ENCODE measurements at regions not wholly inside any gene's neighbourhood (a gene's known extent, or its start where the extent isn't known, plus 50 kb on each side); places are given as distances from the start of the nearest gene placed in this dataset.

DNA sequence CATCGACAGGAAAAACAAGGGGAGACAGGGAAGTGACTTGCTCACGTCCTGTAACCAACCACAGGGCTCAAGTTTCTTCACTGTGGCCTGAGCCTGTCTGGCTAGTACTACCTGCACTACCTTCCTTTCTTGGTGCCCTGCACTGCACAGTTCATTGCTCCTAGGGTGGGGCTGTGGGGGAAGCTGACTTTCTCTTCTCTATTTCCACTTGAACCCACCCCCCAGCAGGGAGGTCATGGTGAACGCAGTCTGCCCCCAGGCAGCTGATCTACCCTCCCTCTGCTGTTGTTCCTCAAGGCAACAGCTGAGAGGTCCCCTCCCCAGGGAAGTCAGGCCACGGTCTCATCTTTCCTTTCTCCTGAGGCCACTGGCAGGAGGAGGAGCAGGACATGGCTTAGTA is 532.1 kb downstream of the SOX11 start:
- H3K4me3 ChIP-seq, result no peak overlapping the region
- ATAC-seq, result no peak
- intact Hi-C loops (cut with DNase I), result no loop called here
- TF ChIP-seq, protein P1, sequence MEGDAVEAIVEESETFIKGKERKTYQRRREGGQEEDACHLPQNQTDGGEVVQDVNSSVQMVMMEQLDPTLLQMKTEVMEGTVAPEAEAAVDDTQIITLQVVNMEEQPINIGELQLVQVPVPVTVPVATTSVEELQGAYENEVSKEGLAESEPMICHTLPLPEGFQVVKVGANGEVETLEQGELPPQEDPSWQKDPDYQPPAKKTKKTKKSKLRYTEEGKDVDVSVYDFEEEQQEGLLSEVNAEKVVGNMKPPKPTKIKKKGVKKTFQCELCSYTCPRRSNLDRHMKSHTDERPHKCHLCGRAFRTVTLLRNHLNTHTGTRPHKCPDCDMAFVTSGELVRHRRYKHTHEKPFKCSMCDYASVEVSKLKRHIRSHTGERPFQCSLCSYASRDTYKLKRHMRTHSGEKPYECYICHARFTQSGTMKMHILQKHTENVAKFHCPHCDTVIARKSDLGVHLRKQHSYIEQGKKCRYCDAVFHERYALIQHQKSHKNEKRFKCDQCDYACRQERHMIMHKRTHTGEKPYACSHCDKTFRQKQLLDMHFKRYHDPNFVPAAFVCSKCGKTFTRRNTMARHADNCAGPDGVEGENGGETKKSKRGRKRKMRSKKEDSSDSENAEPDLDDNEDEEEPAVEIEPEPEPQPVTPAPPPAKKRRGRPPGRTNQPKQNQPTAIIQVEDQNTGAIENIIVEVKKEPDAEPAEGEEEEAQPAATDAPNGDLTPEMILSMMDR (IDR thresholded peaks at IDR 0.05), result no peak
- DNase-seq, result no peak
- no peaks in the 10 kb centered on the region for H3K9me3 ChIP-seq
- FAIRE-seq, result no peak
- H3K27me3 ChIP-seq, result no peaks in the 10 kb centered on the region
- H3K27ac ChIP-seq, result no peak overlapping the region
- no peaks in the 10 kb centered on the region for H3K4me1 ChIP-seq
- 79 to 89% methylated on average over 4 of the region's 4 CpGs for WGBS, 2 donors
- H3K36me3 ChIP-seq, result no peaks in the 10 kb centered on the region

DNA sequence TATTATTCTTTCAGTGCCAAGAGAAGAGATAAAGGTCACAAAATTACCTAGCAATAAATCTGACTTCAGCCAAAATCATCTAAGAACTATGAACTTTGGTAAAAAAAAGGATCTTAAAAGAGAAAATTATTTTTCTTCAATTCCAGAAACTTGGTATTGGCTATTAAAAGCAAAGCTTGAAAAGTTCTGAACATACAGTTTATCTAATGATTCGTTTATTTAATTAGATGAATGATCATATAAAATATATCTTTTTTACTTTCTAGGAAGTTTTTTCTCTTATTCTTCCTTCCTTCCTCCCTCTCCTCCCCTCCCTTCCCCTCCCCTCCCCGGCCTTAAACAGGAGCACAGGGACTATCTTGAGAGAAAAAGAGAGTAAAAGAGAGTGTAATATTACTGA is 536.1 kb downstream of the SOX11 start:
- DNase-seq, result no peak
- Histone ChIP-seq H3K4me3 (no peak overlapping the region), H3K4me1 (no peaks in the 10 kb centered on the region), H3K27me3 (no peaks in the 10 kb centered on the region), H3K36me3 (no peaks in the 10 kb centered on the region), H3K9me3 (no peaks in the 10 kb centered on the region), H3K27ac (no peak overlapping the region)
- intact Hi-C loops (cut with DNase I), result no loop called here
- ATAC-seq, result no peak
- no peak for FAIRE-seq
- WGBS, 2 donors, result 60 to 72% methylated on average over 2 of the region's 2 CpGs
- TF ChIP-seq, protein P1 (IDR thresholded peaks at IDR 0.05), result no peak

DNA sequence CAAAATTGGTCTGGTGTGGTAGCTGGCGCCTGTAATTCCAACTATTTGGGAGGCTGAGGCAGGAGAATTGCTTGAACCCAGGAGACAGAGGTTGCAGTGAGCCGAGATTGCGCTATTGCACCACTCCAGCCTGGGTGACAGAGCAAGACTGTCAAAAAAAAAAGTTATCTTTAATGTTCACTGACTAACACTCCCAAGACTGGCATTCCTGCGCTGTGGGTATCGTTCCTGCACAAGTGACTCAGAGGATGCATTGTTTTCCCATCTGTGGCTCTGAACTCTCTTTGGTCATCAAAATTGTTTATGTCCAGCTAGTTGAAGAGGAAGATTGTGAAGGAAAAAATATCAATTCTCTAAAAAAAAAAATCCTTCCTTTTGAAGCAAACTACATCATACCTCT is 539.0 kb downstream of the SOX11 start:
- TF ChIP-seq, protein P1 (IDR thresholded peaks at IDR 0.05), result no peak
- no peaks in the 10 kb centered on the region for H3K36me3 ChIP-seq
- ATAC-seq, result no peak
- intact Hi-C loops (cut with DNase I), result no loop called here
- WGBS, 2 donors, result 90 to 98% methylated on average over 5 of the region's 5 CpGs
- no peak for DNase-seq
- H3K27me3 ChIP-seq, result no peaks in the 10 kb centered on the region
- no peak for FAIRE-seq
- no peak overlapping the region for H3K27ac ChIP-seq
- no peak overlapping the region for H3K4me3 ChIP-seq
- H3K4me1 ChIP-seq, result no peaks in the 10 kb centered on the region
- no peaks in the 10 kb centered on the region for H3K9me3 ChIP-seq

DNA sequence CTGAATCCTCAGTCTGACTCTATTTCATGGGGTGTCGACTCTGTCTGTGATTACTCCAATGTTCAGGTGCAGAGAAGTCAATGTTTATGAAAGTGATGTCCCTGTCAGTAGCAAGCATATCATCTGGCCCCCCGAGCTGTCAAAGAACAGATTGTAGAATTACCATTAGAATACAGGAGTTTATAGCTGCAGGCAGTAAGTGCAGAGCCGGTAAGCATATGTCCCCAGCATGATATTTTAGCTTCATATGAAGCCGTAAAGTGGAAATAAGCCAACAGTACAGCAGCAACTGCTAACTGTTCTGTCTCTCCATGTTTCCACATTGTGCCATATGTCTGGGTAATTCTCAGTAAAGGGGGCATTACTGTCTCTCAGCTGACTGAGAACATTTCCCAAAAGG is 541.8 kb downstream of the SOX11 start:
- Histone ChIP-seq H3K9me3 (no peaks in the 10 kb centered on the region), H3K36me3 (no peaks in the 10 kb centered on the region), H3K4me3 (no peak overlapping the region), H3K27me3 (no peaks in the 10 kb centered on the region), H3K4me1 (no peaks in the 10 kb centered on the region), H3K27ac (no peak overlapping the region)
- 85 to 90% methylated on average over 4 of the region's 4 CpGs for WGBS, 2 donors
- ATAC-seq (no peak), FAIRE-seq (no peak), DNase-seq (no peak)
- TF ChIP-seq, protein P1 (IDR thresholded peaks at IDR 0.05), result no peak
- intact Hi-C loops (cut with DNase I), result no loop called here

DNA sequence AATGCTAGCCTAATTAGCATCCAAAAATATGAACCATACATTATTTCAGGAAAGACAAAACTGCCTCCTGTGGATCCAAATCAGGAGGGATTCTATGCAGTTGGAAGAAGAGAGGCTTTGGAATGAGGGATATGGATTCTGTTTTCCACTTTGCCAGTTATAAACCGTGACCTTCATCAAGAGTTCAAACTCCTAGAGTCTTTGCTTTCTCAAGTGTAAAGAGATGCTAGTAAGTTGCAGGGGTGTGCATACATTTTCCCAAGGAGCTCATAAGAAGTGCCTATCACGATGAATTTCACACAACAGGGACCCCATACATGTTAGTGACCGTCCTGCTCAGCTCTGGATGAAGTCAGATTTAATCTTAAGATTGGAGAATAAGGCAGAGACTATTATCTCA is 542.5 kb downstream of the SOX11 start:
- DNase-seq, result no peak
- intact Hi-C loops (cut with DNase I), result no loop called here
- H3K27ac ChIP-seq, result no peak overlapping the region
- WGBS, 2 donors, result 81 to 91% methylated on average over 3 of the region's 3 CpGs
- H3K4me3 ChIP-seq, result no peak overlapping the region
- FAIRE-seq, result no peak
- ATAC-seq, result no peak
- no peaks in the 10 kb centered on the region for H3K9me3 ChIP-seq
- no peaks in the 10 kb centered on the region for H3K27me3 ChIP-seq
- H3K4me1 ChIP-seq, result no peaks in the 10 kb centered on the region
- TF ChIP-seq, protein P1 (IDR thresholded peaks at IDR 0.05), result no peak
- H3K36me3 ChIP-seq, result no peaks in the 10 kb centered on the region

All from pancreas (tissue), 10 donors.